Neutrophil (primary cell): ENCODE measurements at regions not wholly inside any gene's neighbourhood (a gene's known extent, or its start where the extent isn't known, plus 50 kb on each side); places are given as distances from the start of the nearest gene placed in this dataset.

Source experiments
- H3K27ac ChIP-seq: fragments of 200-600 bp; sonication (generic); 2 replicates; pipeline ENCODE4 v1.5.1; 2016; ENCODE audit warnings: mild to moderate bottlenecking, moderate library complexity
- H3K27me3 ChIP-seq: fragments of 200-600 bp; sonication (generic); 2 replicates; pipeline ENCODE4 v1.6.0; 2016; ENCODE audit warnings: mild to moderate bottlenecking
- H3K36me3 ChIP-seq: fragments of 200-600 bp; sonication (generic); 2 replicates; pipeline ENCODE4 v1.5.1; 2017
- H3K4me1 ChIP-seq, 2 experiments: fragments of 200-600 bp in 1 of 2; sonication (generic) in 1 of 2; 1 replicate in 1 of 2; 2 replicates in 1 of 2; pipeline versions ENCODE4 v1.5.1 to v1.6.1; 2013 to 2016; ENCODE audit warnings: low read depth in 1 of 2, low read length in 1 of 2, mild to moderate bottlenecking in 1 of 2, moderate library complexity in 1 of 2; ENCODE audit not compliant: control insufficient read depth in 1 of 2, insufficient read depth in 1 of 2
- H3K4me3 ChIP-seq, 2 experiments: fragments of 200-600 bp in 1 of 2; sonication (generic) in 1 of 2; 1 replicate in 1 of 2; 2 replicates in 1 of 2; pipeline ENCODE4 v1.5.1; 2013 to 2016; ENCODE audit warnings: low read depth in 1 of 2, low read length in 1 of 2, mild to moderate bottlenecking in 1 of 2, moderate library complexity in 1 of 2
- H3K9me3 ChIP-seq: fragments of 200-600 bp; sonication (generic); 2 replicates; pipeline ENCODE4 v1.5.1; 2016
- CTCF ChIP-seq: fragments of 200-600 bp; sonication (generic); IDR thresholded peaks from 2 replicates; pipeline ENCODE4 v1.5.1; 2016; ENCODE audit warnings: antibody characterized with exemption

- Histone ChIP-seq H3K9me3 (no peaks in the 10 kb centered on the region), H3K27ac (no peak overlapping the region), H3K27me3 (peaks cover 28% of the 10 kb centered on the region), H3K4me1 (no peaks in the 10 kb centered on the region), H3K36me3 (no peaks in the 10 kb centered on the region), H3K4me3 (no peak overlapping the region)
- no peak for TF ChIP-seq CTCF
Measured at GRCh38 chr2:118363604-118364003, 275.3 kb downstream of the INSIG2 start.

- Histone ChIP-seq H3K36me3 (no peaks in the 10 kb centered on the region), H3K27ac (no peak overlapping the region), H3K4me3 (no peak overlapping the region), H3K27me3 (peaks cover 19% of the 10 kb centered on the region), H3K4me1 (no peaks in the 10 kb centered on the region), H3K9me3 (peaks cover 4% of the 10 kb centered on the region)
- TF ChIP-seq CTCF = no peak
Measured at GRCh38 chr2:118356051-118356450, 267.8 kb downstream of the INSIG2 start.

- no peaks in the 10 kb centered on the region for H3K36me3 ChIP-seq
- no peak overlapping the region for H3K4me3 ChIP-seq
- H3K4me1 ChIP-seq = no peaks in the 10 kb centered on the region
- TF ChIP-seq CTCF = no peak
- peaks cover under 1% of the 10 kb centered on the region for H3K9me3 ChIP-seq
- H3K27me3 ChIP-seq = peaks cover 21% of the 10 kb centered on the region
- no peak overlapping the region for H3K27ac ChIP-seq
Measured at GRCh38 chr2:118351796-118352195, 263.5 kb downstream of the INSIG2 start.

- no peak overlapping the region for H3K4me3 ChIP-seq
- no peak for TF ChIP-seq CTCF
- no peaks in the 10 kb centered on the region for H3K36me3 ChIP-seq
Measured at GRCh38 chr2:118350621-118351020, 262.4 kb downstream of the INSIG2 start.

GRCh38 chr2:118349365-118349764, 261.1 kb downstream of the INSIG2 start:
- Histone ChIP-seq H3K4me1 (no peaks in the 10 kb centered on the region), H3K4me3 (no peak overlapping the region), H3K9me3 (no peaks in the 10 kb centered on the region), H3K27ac (no peak overlapping the region), H3K27me3 (peaks cover 24% of the 10 kb centered on the region), H3K36me3 (no peaks in the 10 kb centered on the region)
- TF ChIP-seq CTCF = no peak

More at GRCh38 chr2:118350621-118351020, 262.4 kb downstream of the INSIG2 start:
- no peaks in the 10 kb centered on the region for H3K9me3 ChIP-seq
- H3K27me3 ChIP-seq = peaks cover 20% of the 10 kb centered on the region
- H3K4me1 ChIP-seq = no peaks in the 10 kb centered on the region
- no peak overlapping the region for H3K27ac ChIP-seq
